CD4-positive, alpha-beta T cell (primary cell): ENCODE measurements at regions not wholly inside any gene's neighbourhood (a gene's known extent, or its start where the extent isn't known, plus 50 kb on each side); places are given as distances from the start of the nearest gene placed in this dataset.

ENCODE experiments used
- ATAC-seq: fragments of 200-7000 bp; cut with Tn5 transposase; one replicate; pipeline ENCODE4 v1.10.0; 2022; ENCODE audit warnings: mild to moderate bottlenecking; ENCODE audit not compliant: poor library complexity
- CTCF ChIA-PET: fragments of 350-600 bp; sonication (Branson Sonifier 250); formaldehyde crosslinking; loops from one replicate; lab custom pipeline; 2021; ENCODE audit warnings: antibody characterized with exemption, inconsistent platforms; lab: Charles Lee
- POLR2A ChIA-PET: fragments of 350-600 bp; sonication (Branson Sonifier 250); formaldehyde crosslinking; loops from one replicate; lab custom pipeline; 2021; ENCODE audit warnings: antibody characterized with exemption, inconsistent platforms; lab: Charles Lee
- DNase-seq, 14 experiments: peaks; one replicate each; pipeline ENCODE4 v3.0.0-alpha.2; 2013 to 2020; ENCODE audit warnings: mixed read lengths in 2 of 14
- H3K27ac ChIP-seq, 2 donors: one replicate each; pipeline versions ENCODE4 v1.5.1 to v1.7.0; 2013; ENCODE audit warnings: low read length in 2 of 2, low read depth in 1 of 2, mild to moderate bottlenecking in 1 of 2
- H3K27me3 ChIP-seq, 2 experiments: 1 replicate in 1 of 2; 2 replicates in 1 of 2; pipeline versions ENCODE4 v1.6.1 to v1.7.0; 2013; ENCODE audit warnings: low read length in 2 of 2, control low read depth in 1 of 2, mild to moderate bottlenecking in 1 of 2, moderate library complexity in 1 of 2; ENCODE audit not compliant: insufficient read depth in 2 of 2, control insufficient read depth in 1 of 2
- H3K36me3 ChIP-seq: one replicate; pipeline ENCODE4 v1.6.1; 2013; ENCODE audit warnings: low read length, control low read depth; ENCODE audit not compliant: insufficient read depth
- H3K4me1 ChIP-seq: one replicate; pipeline ENCODE4 v1.6.1; 2013; ENCODE audit warnings: low read length, control low read depth; ENCODE audit not compliant: insufficient read depth
- H3K4me3 ChIP-seq: one replicate; pipeline ENCODE4 v1.5.1; 2013; ENCODE audit warnings: mild to moderate bottlenecking, low read length, moderate library complexity
- H3K9me3 ChIP-seq, 2 experiments: 1 replicate in 1 of 2; 2 replicates in 1 of 2; pipeline versions ENCODE4 v1.6.1 to v1.7.0; 2013; ENCODE audit warnings: low read length in 2 of 2, mild to moderate bottlenecking in 2 of 2, control low read depth in 1 of 2, moderate library complexity in 1 of 2; ENCODE audit not compliant: control insufficient read depth in 1 of 2, insufficient read depth in 1 of 2
- H3K27ac Mint-ChIP-seq: one replicate; pipeline ENCODE4 v1.8.0; 2020; ENCODE audit warnings: mixed read lengths
- H3K27me3 Mint-ChIP-seq: one replicate; pipeline ENCODE4 v1.8.0; 2021; ENCODE audit warnings: mixed read lengths
- H3K36me3 Mint-ChIP-seq: one replicate; pipeline ENCODE4 v1.8.0; 2021; ENCODE audit warnings: low read depth, mixed read lengths
- H3K4me1 Mint-ChIP-seq: one replicate; pipeline ENCODE4 v1.8.0; 2021; ENCODE audit warnings: low read depth, mixed read lengths
- H3K4me3 Mint-ChIP-seq: one replicate; pipeline ENCODE4 v1.8.0; 2020; ENCODE audit warnings: mild to moderate bottlenecking, mixed read lengths
- H3K9me3 Mint-ChIP-seq: one replicate; pipeline ENCODE4 v1.8.0; 2020; ENCODE audit warnings: mixed read lengths
- CTCF ChIP-seq: fragments of 200-600 bp; IDR thresholded peaks from one replicate; pipeline ENCODE4 v1.8.0; 2022; ENCODE audit warnings: antibody characterized with exemption, mild to moderate bottlenecking
- intact Hi-C, 2 experiments: fragments of 100-400 bp; cut with DNase I in 1 of 2; cut with micrococcal nuclease in 1 of 2; formaldehyde crosslinking; loops; one replicate each; pipeline versions ENCODE4 v1.15.1 to v1.9.0; 2023 to 2025; cut with DNase I, micrococcal nuclease

GRCh38 chr6:79832723-79833122, 114.6 kb downstream of the ELOVL4 start:
- no peak for TF ChIP-seq CTCF
- Histone ChIP-seq H3K36me3 (no peaks in the 10 kb centered on the region), H3K9me3 (no peaks in the 10 kb centered on the region), H3K4me3 (no peak overlapping the region), H3K27ac (no peak overlapping the region), H3K27me3 (peaks cover 3 to 17% of the 10 kb centered on the region in 2 experiments), H3K4me1 (no peaks in the 10 kb centered on the region)
- Mint-ChIP-seq H3K36me3 (no peaks in the 10 kb centered on the region), H3K27ac (no peak overlapping the region), H3K4me3 (no peak overlapping the region), H3K4me1 (no peaks in the 10 kb centered on the region), H3K27me3 (peaks cover 49% of the 10 kb centered on the region), H3K9me3 (no peaks in the 10 kb centered on the region)
- CTCF ChIA-PET = interaction anchor here (1.0 kb wide), 1 partner anchor 30 kb away, joined by 3 read pairs; no protein-coding TSS in a partner anchor
- intact Hi-C loops = no loop called here
- ATAC-seq (no peak), DNase-seq (no peak)
- POLR2A ChIA-PET = no interaction called here

- no peak overlapping the region for H3K4me3 ChIP-seq
- no peak overlapping the region for H3K27ac ChIP-seq
- Mint-ChIP-seq H3K4me3 (no peak overlapping the region), H3K4me1 (no peaks in the 10 kb centered on the region), H3K27me3 (peaks cover 21% of the 10 kb centered on the region), H3K36me3 (no peaks in the 10 kb centered on the region), H3K9me3 (peaks cover 2% of the 10 kb centered on the region), H3K27ac (no peak overlapping the region)
- H3K27me3 ChIP-seq = peaks cover 0 to 6% of the 10 kb centered on the region in 2 experiments
- no peak for TF ChIP-seq CTCF
- H3K9me3 ChIP-seq = no peaks in the 10 kb centered on the region
- H3K36me3 ChIP-seq = no peaks in the 10 kb centered on the region
- ChIA-PET POLR2A (no interaction called here), CTCF (no interaction called here)
- DNase-seq = no peak
- no peak for ATAC-seq
- no peaks in the 10 kb centered on the region for H3K4me1 ChIP-seq
- intact Hi-C loops = no loop called here
Observed at GRCh38 chr6:79824202-79824601, 123.2 kb downstream of the ELOVL4 start.

GRCh38 chr6:79821859-79822258, 125.5 kb downstream of the ELOVL4 start:
- Histone ChIP-seq H3K4me3 (no peak overlapping the region), H3K9me3 (no peaks in the 10 kb centered on the region), H3K36me3 (no peaks in the 10 kb centered on the region), H3K27ac (no peak overlapping the region), H3K4me1 (no peaks in the 10 kb centered on the region), H3K27me3 (peaks cover 0 to 6% of the 10 kb centered on the region in 2 experiments)
- ATAC-seq (no peak), DNase-seq (no peak)
- intact Hi-C loops = no loop called here
- H3K4me1 Mint-ChIP-seq = no peaks in the 10 kb centered on the region
- CTCF ChIA-PET = no interaction called here
- peaks cover 23% of the 10 kb centered on the region for H3K27me3 Mint-ChIP-seq
- no peaks in the 10 kb centered on the region for H3K36me3 Mint-ChIP-seq
- no peak for TF ChIP-seq CTCF
- POLR2A ChIA-PET = no interaction called here
- H3K9me3 Mint-ChIP-seq = peaks cover 2% of the 10 kb centered on the region
- H3K4me3 Mint-ChIP-seq = no peak overlapping the region
- no peak overlapping the region for H3K27ac Mint-ChIP-seq
